T-cell (primary cell): ENCODE measurements at regions not wholly inside any gene's neighbourhood (a gene's known extent, or its start where the extent isn't known, plus 50 kb on each side); places are given as distances from the start of the nearest gene placed in this dataset.
A peak's percentile ranks its signal among the peaks of the same experiment; 100 is the strongest.

Experiments used
- ATAC-seq, 4 experiments: fragments of 200-7000 bp in 3 of 4; fragments of 150-1000 bp in 1 of 4; cut with Tn5 transposase; replicated peaks in 1 of 4; 1 replicate in 3 of 4; 2 replicates in 1 of 4; pipeline ENCODE4 v1.10.0; 2021; ENCODE audit warnings: moderate library complexity in 3 of 4, mild to moderate bottlenecking in 2 of 4, moderate number of reproducible peaks in 1 of 4
- CTCF ChIA-PET, 2 donors: fragments of 300-600 bp; sonication (Branson Sonifier 250); formaldehyde crosslinking; loops; one replicate each; lab custom pipeline; 2022; ENCODE audit warnings: antibody characterized with exemption in 2 of 2; lab: Charles Lee
- POLR2A ChIA-PET, 2 donors: fragments of 300-600 bp; sonication (Branson Sonifier 250); formaldehyde crosslinking; loops; one replicate each; lab custom pipeline; 2022; ENCODE audit warnings: antibody characterized with exemption in 2 of 2; lab: Charles Lee
- DNase-seq, 35 experiments: peaks; one replicate each; pipeline versions ENCODE4 v3.0.0 to v3.0.0-alpha.2; 2013 to 2023
- H3K27ac ChIP-seq: one replicate; pipeline ENCODE4 v1.5.1; 2013; ENCODE audit warnings: low read length
- H3K27me3 ChIP-seq, 2 experiments: replicated peaks in 1 of 2; 1 replicate in 1 of 2; 2 replicates in 1 of 2; pipeline versions ENCODE4 v1.6.1 to v1.7.0; 2013; ENCODE audit warnings: low read length in 1 of 2, mixed read lengths in 1 of 2; ENCODE audit not compliant: control insufficient read depth in 2 of 2, insufficient read depth in 2 of 2; ENCODE audit errors: extremely low read depth in 1 of 2
- H3K36me3 ChIP-seq, 2 donors: 1 replicate in 1 of 2; 2 replicates in 1 of 2; pipeline versions ENCODE4 v1.6.1 to v1.7.0; 2013; ENCODE audit warnings: low read length in 1 of 2; ENCODE audit not compliant: control insufficient read depth in 2 of 2, insufficient read depth in 1 of 2; ENCODE audit errors: extremely low read depth in 1 of 2
- H3K4me1 ChIP-seq, 2 experiments: 1 replicate in 1 of 2; 2 replicates in 1 of 2; pipeline versions ENCODE4 v1.6.1 to v1.7.0; 2013; ENCODE audit warnings: low read length in 2 of 2, mixed read lengths in 1 of 2; ENCODE audit not compliant: insufficient read depth in 2 of 2, control insufficient read depth in 1 of 2; ENCODE audit errors: extremely low read depth in 1 of 2
- H3K4me3 ChIP-seq, 2 donors: 1 replicate in 1 of 2; 2 replicates in 1 of 2; pipeline versions ENCODE4 v1.5.1 to v1.7.0; 2013; ENCODE audit warnings: mild to moderate bottlenecking in 2 of 2, low read length in 1 of 2, moderate library complexity in 1 of 2; ENCODE audit not compliant: control insufficient read depth in 1 of 2; ENCODE audit errors: extremely low read depth in 1 of 2
- H3K9me3 ChIP-seq: 2 replicates; pipeline ENCODE4 v1.7.0; 2013
- H3K27ac Mint-ChIP-seq, 2 donors: one replicate each; pipeline ENCODE4 v1.8.0; 2020 to 2021; ENCODE audit warnings: mild to moderate bottlenecking in 2 of 2, mixed read lengths in 2 of 2
- H3K27me3 Mint-ChIP-seq, 2 donors: one replicate each; pipeline ENCODE4 v1.8.0; 2021 to 2022; ENCODE audit warnings: mixed read lengths in 2 of 2
- H3K36me3 Mint-ChIP-seq: one replicate; pipeline ENCODE4 v1.8.0; 2021; ENCODE audit warnings: mixed read lengths
- H3K4me1 Mint-ChIP-seq, 3 donors: one replicate each; pipeline ENCODE4 v1.8.0; 2020 to 2022; ENCODE audit warnings: mixed read lengths in 3 of 3, mild to moderate bottlenecking in 1 of 3
- H3K4me3 Mint-ChIP-seq, 3 donors: one replicate each; pipeline ENCODE4 v1.8.0; 2020 to 2022; ENCODE audit warnings: mild to moderate bottlenecking in 3 of 3, mixed read lengths in 3 of 3, moderate library complexity in 3 of 3
- H3K9me3 Mint-ChIP-seq, 3 donors: one replicate each; pipeline ENCODE4 v1.8.0; 2020 to 2022; ENCODE audit warnings: mixed read lengths in 3 of 3
- WGBS: methylation state at CpG from one replicate; pipeline ENCODE4 v1.1.5; 2013; ENCODE audit warnings: missing lambda C conversion rate; ENCODE audit not compliant: insufficient coverage; 5-methylcytosine and 5-hydroxymethylcytosine counted together

- H3K9me3 ChIP-seq: no peaks in the 10 kb centered on the region
- H3K27ac ChIP-seq: no peak overlapping the region
- H3K4me1 Mint-ChIP-seq: no peaks in the 10 kb centered on the region
- no peaks in the 10 kb centered on the region for H3K27me3 ChIP-seq
- ATAC-seq: no peak
- H3K36me3 ChIP-seq: no peaks in the 10 kb centered on the region
- POLR2A ChIA-PET: no interaction called here
- no peak overlapping the region for H3K4me3 Mint-ChIP-seq
- H3K4me3 ChIP-seq: no peak overlapping the region
- no peaks in the 10 kb centered on the region for H3K36me3 Mint-ChIP-seq
- H3K27ac Mint-ChIP-seq: no peak overlapping the region
- no peaks in the 10 kb centered on the region for H3K4me1 ChIP-seq
- no peaks in the 10 kb centered on the region for H3K9me3 Mint-ChIP-seq
- no CpG with 5 or more reads among the region's 1 CpG for WGBS
- peak in 1 of 35 experiments; percentile 24 for DNase-seq
- CTCF ChIA-PET: interaction anchor here in 1 of 2 donors (1.3 kb wide), 1 partner anchor 959 kb away, joined by 4 read pairs; no protein-coding TSS in a partner anchor
- peaks cover 4 to 9% of the 10 kb centered on the region in 2 donors for H3K27me3 Mint-ChIP-seq
These were observed 72.7 kb upstream of the PRKG1 start for GRCh38 chr10:51001587-51001986.

DNA sequence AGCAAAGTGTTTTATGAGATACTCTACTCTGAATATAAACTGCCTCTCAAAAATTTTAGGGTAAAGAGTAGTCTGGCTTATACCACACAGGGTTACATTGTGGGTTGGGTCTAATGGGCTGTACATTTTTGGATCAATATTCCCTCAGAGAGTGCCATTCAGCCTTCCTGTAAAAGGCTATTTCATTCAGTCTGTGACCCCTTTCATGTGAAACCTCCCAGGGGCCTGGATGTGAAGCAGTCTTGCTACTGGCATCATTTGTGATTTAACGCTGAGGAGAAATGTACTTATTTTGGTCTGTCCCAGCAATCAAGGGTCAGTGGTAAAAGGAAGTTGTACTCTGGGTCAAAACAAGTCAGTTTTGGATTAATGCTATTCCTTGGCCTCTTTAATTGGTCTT is 71.8 kb upstream of the PRKG1 start:
- Mint-ChIP-seq H3K4me3 (no peak overlapping the region), H3K9me3 (no peaks in the 10 kb centered on the region), H3K4me1 (no peaks in the 10 kb centered on the region), H3K36me3 (no peaks in the 10 kb centered on the region), H3K27ac (no peak overlapping the region), H3K27me3 (peaks cover 4 to 6% of the 10 kb centered on the region in 2 donors)
- DNase-seq: no peak
- H3K9me3 ChIP-seq: no peaks in the 10 kb centered on the region
- no peak overlapping the region for H3K4me3 ChIP-seq
- H3K27ac ChIP-seq: no peak overlapping the region
- no peak for ATAC-seq
- no peaks in the 10 kb centered on the region for H3K27me3 ChIP-seq
- no peaks in the 10 kb centered on the region for H3K36me3 ChIP-seq
- CTCF ChIA-PET: no interaction called here
- H3K4me1 ChIP-seq: no peaks in the 10 kb centered on the region
- POLR2A ChIA-PET: no interaction called here
- WGBS: 100% methylated on average over 1 of the region's 1 CpG

- DNase-seq: no peak
- no peaks in the 10 kb centered on the region for H3K36me3 ChIP-seq
- no peak for ATAC-seq
- H3K4me1 ChIP-seq: no peaks in the 10 kb centered on the region
- no peak overlapping the region for H3K4me3 ChIP-seq
- POLR2A ChIA-PET: interaction anchor here in 1 of 2 donors (0.7 kb wide), 1 partner anchor 23 kb away, joined by 3 read pairs; no protein-coding TSS in a partner anchor
- Mint-ChIP-seq H3K4me3 (no peak overlapping the region), H3K4me1 (no peaks in the 10 kb centered on the region), H3K9me3 (no peaks in the 10 kb centered on the region), H3K27me3 (peaks cover 7 to 9% of the 10 kb centered on the region in 2 donors), H3K27ac (no peak overlapping the region), H3K36me3 (no peaks in the 10 kb centered on the region)
- no peaks in the 10 kb centered on the region for H3K27me3 ChIP-seq
- no peaks in the 10 kb centered on the region for H3K9me3 ChIP-seq
- no peak overlapping the region for H3K27ac ChIP-seq
- CTCF ChIA-PET: interaction anchor here in 1 of 2 donors (1.4 kb wide), 1 partner anchor 1212 kb away, joined by 3 read pairs; no protein-coding TSS in a partner anchor
- WGBS: no CpG with 5 or more reads among the region's 3 CpGs
These were observed 69.5 kb upstream of the PRKG1 start for GRCh38 chr10:51004776-51005175.

DNA sequence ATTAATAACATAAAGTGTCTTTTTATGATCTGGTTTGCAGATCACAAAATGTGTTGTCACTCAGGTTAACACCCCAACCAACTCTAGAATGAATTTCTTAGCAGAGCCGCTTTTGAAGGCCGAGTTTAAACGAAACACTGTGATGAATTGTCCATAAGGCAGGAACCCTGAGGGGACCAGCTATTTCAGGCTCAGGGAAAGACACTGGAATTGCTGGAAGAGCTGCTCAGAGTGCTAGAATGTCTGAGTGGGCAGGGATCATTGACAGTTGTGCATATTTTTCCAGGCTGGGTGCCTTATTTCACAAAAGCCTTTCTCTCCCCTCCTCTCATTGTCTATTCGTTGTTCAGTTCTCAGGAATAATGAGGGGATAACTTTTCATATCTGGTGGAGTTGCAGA is 68.7 kb upstream of the PRKG1 start:
- Mint-ChIP-seq H3K4me1 (no peaks in the 10 kb centered on the region), H3K27ac (no peak overlapping the region), H3K9me3 (no peaks in the 10 kb centered on the region), H3K36me3 (no peaks in the 10 kb centered on the region), H3K27me3 (peaks cover 7 to 10% of the 10 kb centered on the region in 2 donors), H3K4me3 (no peak overlapping the region)
- H3K4me3 ChIP-seq: no peak overlapping the region
- no peak for ATAC-seq
- ChIA-PET CTCF (no interaction called here), POLR2A (interaction anchor here in 1 of 2 donors (0.6 kb wide), 1 partner anchor 361 kb away, joined by 3 read pairs; no protein-coding TSS in a partner anchor)
- H3K9me3 ChIP-seq: no peaks in the 10 kb centered on the region
- H3K27ac ChIP-seq: no peak overlapping the region
- H3K4me1 ChIP-seq: no peaks in the 10 kb centered on the region
- WGBS: 100% methylated on average over 3 of the region's 4 CpGs
- H3K27me3 ChIP-seq: peaks cover 0 to 3% of the 10 kb centered on the region in 2 experiments
- DNase-seq: no peak
- H3K36me3 ChIP-seq: no peaks in the 10 kb centered on the region

DNA sequence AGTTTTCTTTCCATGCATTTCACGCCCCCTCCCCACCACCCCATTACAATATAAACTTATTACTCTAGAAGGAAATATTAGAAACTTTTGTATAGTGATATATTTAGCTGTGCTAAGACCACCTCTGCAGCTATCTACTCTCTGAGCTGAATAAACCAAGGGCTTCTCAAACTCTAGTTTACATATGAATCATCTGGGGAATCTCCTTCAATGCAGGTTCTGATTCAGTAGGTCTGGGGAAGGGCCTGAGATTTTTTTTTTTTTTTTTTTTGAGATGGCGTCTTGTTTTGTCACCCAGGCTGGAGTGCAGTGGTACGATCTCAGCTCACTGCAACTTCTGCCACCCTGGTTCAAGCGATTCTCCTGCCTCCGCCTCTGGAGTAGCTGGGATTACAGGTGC is 67.6 kb upstream of the PRKG1 start:
- ATAC-seq (no peak), DNase-seq (no peak)
- no peaks in the 10 kb centered on the region for H3K4me1 ChIP-seq
- no peak overlapping the region for H3K27ac Mint-ChIP-seq
- no CpG with 5 or more reads among the region's 5 CpGs for WGBS
- H3K4me3 Mint-ChIP-seq: no peak overlapping the region
- H3K36me3 Mint-ChIP-seq: no peaks in the 10 kb centered on the region
- no peaks in the 10 kb centered on the region for H3K4me1 Mint-ChIP-seq
- H3K9me3 Mint-ChIP-seq: no peaks in the 10 kb centered on the region
- H3K27me3 ChIP-seq: peaks cover 0 to 3% of the 10 kb centered on the region in 2 experiments
- H3K36me3 ChIP-seq: no peaks in the 10 kb centered on the region
- H3K27me3 Mint-ChIP-seq: peaks cover 9% of the 10 kb centered on the region in 2 donors
- ChIA-PET CTCF (interaction anchor here (0.6 to 1.1 kb wide), 7 partner anchors 15 to 1209 kb away, joined by 3 to 6 read pairs (median 4); no protein-coding TSS in a partner anchor), POLR2A (no interaction called here)
- H3K27ac ChIP-seq: no peak overlapping the region
- no peak overlapping the region for H3K4me3 ChIP-seq
- H3K9me3 ChIP-seq: no peaks in the 10 kb centered on the region

- WGBS: no CpG with 5 or more reads among the region's 2 CpGs
These were observed 66.5 kb upstream of the PRKG1 start for GRCh38 chr10:51007781-51008180.

More at GRCh38 chr10:51007781-51008180, 66.5 kb upstream of the PRKG1 start:
- Histone ChIP-seq H3K27ac (no peak overlapping the region), H3K9me3 (no peaks in the 10 kb centered on the region), H3K27me3 (peaks cover 0 to 3% of the 10 kb centered on the region in 2 experiments), H3K4me3 (no peak overlapping the region), H3K36me3 (no peaks in the 10 kb centered on the region), H3K4me1 (no peaks in the 10 kb centered on the region)
- ChIA-PET CTCF (interaction anchor here in 1 of 2 donors (0.7 kb wide), 1 partner anchor 1208 kb away, joined by 3 read pairs; no protein-coding TSS in a partner anchor), POLR2A (no interaction called here)
- Mint-ChIP-seq H3K27ac (no peak overlapping the region), H3K9me3 (no peaks in the 10 kb centered on the region), H3K27me3 (peaks cover 9 to 16% of the 10 kb centered on the region in 2 donors), H3K4me3 (no peak overlapping the region), H3K4me1 (no peaks in the 10 kb centered on the region), H3K36me3 (no peaks in the 10 kb centered on the region)
- DNase-seq (no peak), ATAC-seq (no peak)
